Activated CD8-positive, alpha-beta memory T cell treated with anti-CD3 and anti-CD28 coated beads, Interleukin-2, amount 10 ng/mL, durations not matched to agents 7 days and 5 days (primary cell): ENCODE measurements at regions not wholly inside any gene's neighbourhood (a gene's known extent, or its start where the extent isn't known, plus 50 kb on each side); places are given as distances from the start of the nearest gene placed in this dataset.

ENCODE experiments used
- ATAC-seq: fragments of 150-1000 bp; cut with Tn5 transposase; one replicate; pipeline ENCODE4 v1.10.0; 2021; ENCODE audit warnings: moderate library complexity
- CTCF ChIA-PET: fragments of 350-600 bp; sonication (Branson Sonifier 250); formaldehyde crosslinking; loops from one replicate; lab custom pipeline; 2021; ENCODE audit warnings: antibody characterized with exemption; lab: Charles Lee
- DNase-seq: peaks from one replicate; pipeline ENCODE4 v3.0.0-alpha.2; 2020
- H3K27ac Mint-ChIP-seq: one replicate; pipeline ENCODE4 v1.8.0; 2021; ENCODE audit warnings: mild to moderate bottlenecking, mixed read lengths
- H3K27me3 Mint-ChIP-seq: one replicate; pipeline ENCODE4 v1.8.0; 2021; ENCODE audit warnings: mixed read lengths
- H3K36me3 Mint-ChIP-seq: one replicate; pipeline ENCODE4 v1.8.0; 2021; ENCODE audit warnings: mild to moderate bottlenecking, mixed read lengths
- H3K4me1 Mint-ChIP-seq: one replicate; pipeline ENCODE4 v1.8.0; 2021; ENCODE audit warnings: mixed read lengths
- H3K4me3 Mint-ChIP-seq: one replicate; pipeline ENCODE4 v1.8.0; 2021; ENCODE audit warnings: mild to moderate bottlenecking, moderate library complexity, mixed read lengths
- H3K9me3 Mint-ChIP-seq: one replicate; pipeline ENCODE4 v1.8.0; 2022; ENCODE audit warnings: low read depth, mixed read lengths

- H3K4me3 Mint-ChIP-seq: no peak overlapping the region
- no peaks in the 10 kb centered on the region for H3K36me3 Mint-ChIP-seq
- no peak for ATAC-seq
- H3K27me3 Mint-ChIP-seq: no peaks in the 10 kb centered on the region
- no peak for DNase-seq
- H3K27ac Mint-ChIP-seq: no peak overlapping the region
- H3K9me3 Mint-ChIP-seq: peaks cover 13% of the 10 kb centered on the region
- H3K4me1 Mint-ChIP-seq: no peaks in the 10 kb centered on the region
- CTCF ChIA-PET: no interaction called here
These were observed 417.3 kb downstream of the RASEF start for GRCh38 chr9:82645600-82645999.

- H3K9me3 Mint-ChIP-seq: peaks cover 11% of the 10 kb centered on the region
- H3K4me3 Mint-ChIP-seq: no peak overlapping the region
- CTCF ChIA-PET: no interaction called here
- H3K4me1 Mint-ChIP-seq: no peaks in the 10 kb centered on the region
- H3K36me3 Mint-ChIP-seq: no peaks in the 10 kb centered on the region
- ATAC-seq (no peak), DNase-seq (no peak)
- no peak overlapping the region for H3K27ac Mint-ChIP-seq
- H3K27me3 Mint-ChIP-seq: no peaks in the 10 kb centered on the region
These were observed 412.6 kb downstream of the RASEF start for GRCh38 chr9:82650368-82650767.

DNA sequence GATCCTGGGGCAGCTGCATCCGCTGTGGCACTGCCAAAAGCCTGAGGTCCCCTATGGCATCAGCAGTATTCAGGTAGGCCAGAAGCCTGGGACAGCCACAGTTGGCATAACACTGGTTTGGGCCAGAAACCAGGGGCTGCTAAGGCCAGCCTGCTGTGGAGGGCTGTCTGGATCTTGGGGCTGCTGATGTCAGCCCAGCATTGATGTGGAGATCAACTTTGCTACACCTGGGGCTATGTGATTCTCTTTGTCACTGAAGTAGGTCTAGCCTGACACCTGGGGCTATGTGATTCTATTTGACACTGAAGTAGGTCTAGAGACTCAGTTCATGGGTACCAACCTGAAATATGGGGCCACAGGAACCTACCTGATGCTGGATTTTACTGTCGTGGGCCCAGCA is 411.5 kb downstream of the RASEF start:
- Mint-ChIP-seq H3K36me3 (no peaks in the 10 kb centered on the region), H3K27me3 (no peaks in the 10 kb centered on the region), H3K9me3 (peaks cover 11% of the 10 kb centered on the region), H3K4me3 (no peak overlapping the region), H3K27ac (no peak overlapping the region), H3K4me1 (no peaks in the 10 kb centered on the region)
- ATAC-seq (no peak), DNase-seq (no peak)
- CTCF ChIA-PET: no interaction called here

DNA sequence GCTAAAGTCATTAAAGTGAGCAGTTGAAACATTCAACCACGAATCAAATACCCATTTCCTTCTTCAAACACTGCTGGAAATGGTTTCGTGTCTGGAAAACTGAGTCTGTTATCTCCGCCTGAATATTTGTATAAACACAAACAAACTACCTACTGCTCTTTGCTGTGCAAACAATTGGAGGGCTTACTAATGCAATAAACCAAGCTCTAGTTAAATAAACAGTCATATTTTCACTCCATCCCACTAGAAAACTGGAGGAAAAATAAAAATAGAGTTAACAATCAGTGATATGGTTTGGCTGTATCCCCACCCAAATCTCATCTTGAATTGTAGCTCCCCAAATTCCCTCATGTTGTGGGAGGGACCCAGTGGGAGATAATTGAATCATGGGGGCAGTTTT is 397.6 kb downstream of the RASEF start:
- H3K4me1 Mint-ChIP-seq: no peaks in the 10 kb centered on the region
- H3K27ac Mint-ChIP-seq: no peak overlapping the region
- H3K9me3 Mint-ChIP-seq: peaks cover 2% of the 10 kb centered on the region
- no peaks in the 10 kb centered on the region for H3K27me3 Mint-ChIP-seq
- ATAC-seq (no peak), DNase-seq (no peak)
- H3K4me3 Mint-ChIP-seq: no peak overlapping the region
- H3K36me3 Mint-ChIP-seq: no peaks in the 10 kb centered on the region
- CTCF ChIA-PET: no interaction called here

GRCh38 chr9:82668689-82669199 is 394.2 kb downstream of the RASEF start:
- DNase-seq (no peak), ATAC-seq (no peak)
- Mint-ChIP-seq H3K4me1 (no peaks in the 10 kb centered on the region), H3K9me3 (peaks cover 4% of the 10 kb centered on the region), H3K27ac (no peak overlapping the region), H3K36me3 (no peaks in the 10 kb centered on the region), H3K27me3 (no peaks in the 10 kb centered on the region), H3K4me3 (no peak overlapping the region)
- CTCF ChIA-PET: no interaction called here

GRCh38 chr9:82670000-82670399 is 392.9 kb downstream of the RASEF start:
- H3K27me3 Mint-ChIP-seq: no peaks in the 10 kb centered on the region

DNA sequence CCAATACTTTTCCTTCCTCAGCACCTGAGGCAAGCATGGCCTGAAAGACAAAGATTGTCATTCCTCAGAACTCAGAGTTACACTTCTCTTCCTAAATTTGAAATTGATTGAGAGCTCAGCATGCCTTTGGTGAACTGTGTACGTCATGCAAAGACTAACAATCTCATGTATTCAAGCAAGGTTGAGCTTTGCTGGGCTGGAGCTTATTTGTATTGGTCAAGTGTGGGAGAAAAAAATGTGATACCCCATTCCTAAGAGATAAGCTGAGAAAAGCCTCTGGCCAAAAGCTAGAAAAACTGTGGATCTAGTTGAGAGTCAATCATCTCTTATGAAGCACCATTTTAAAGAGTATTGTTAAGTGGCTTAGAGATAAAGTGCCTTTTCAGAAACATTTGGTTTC is 392.2 kb downstream of the RASEF start:
- H3K27me3 Mint-ChIP-seq: no peaks in the 10 kb centered on the region
- no peak for ATAC-seq
- DNase-seq: no peak
- H3K4me1 Mint-ChIP-seq: no peaks in the 10 kb centered on the region
- peaks cover 5% of the 10 kb centered on the region for H3K9me3 Mint-ChIP-seq
- H3K4me3 Mint-ChIP-seq: no peak overlapping the region
- CTCF ChIA-PET: no interaction called here
- no peaks in the 10 kb centered on the region for H3K36me3 Mint-ChIP-seq
- no peak overlapping the region for H3K27ac Mint-ChIP-seq

More at GRCh38 chr9:82670000-82670399, 392.9 kb downstream of the RASEF start:
- Mint-ChIP-seq H3K9me3 (peaks cover 4% of the 10 kb centered on the region), H3K4me1 (no peaks in the 10 kb centered on the region), H3K27ac (no peak overlapping the region), H3K4me3 (no peak overlapping the region), H3K36me3 (no peaks in the 10 kb centered on the region)
- CTCF ChIA-PET: no interaction called here
- DNase-seq (no peak), ATAC-seq (no peak)

DNA sequence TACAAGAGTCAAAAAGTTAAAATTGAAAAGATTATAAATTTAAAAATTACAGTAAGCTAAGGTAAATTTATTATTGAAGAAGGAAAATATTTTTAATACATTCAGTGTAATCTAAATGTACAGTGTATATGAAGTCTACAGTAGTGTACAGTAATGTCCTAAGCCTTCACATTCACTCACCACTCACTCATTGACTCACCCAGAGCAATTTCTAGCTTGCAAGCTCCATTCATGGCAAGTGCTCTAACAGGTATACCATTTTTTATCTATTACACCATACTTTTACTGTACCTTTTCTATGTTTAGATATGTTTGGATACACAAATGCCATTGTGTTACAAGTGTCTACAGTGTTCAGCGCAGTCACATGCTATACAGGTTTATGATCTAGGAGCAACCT is 389.7 kb downstream of the RASEF start:
- Mint-ChIP-seq H3K9me3 (peaks cover 5% of the 10 kb centered on the region), H3K27ac (no peak overlapping the region), H3K36me3 (no peaks in the 10 kb centered on the region), H3K4me1 (no peaks in the 10 kb centered on the region), H3K27me3 (no peaks in the 10 kb centered on the region), H3K4me3 (no peak overlapping the region)
- CTCF ChIA-PET: no interaction called here
- ATAC-seq: no peak
- no peak for DNase-seq

- CTCF ChIA-PET: no interaction called here
- Mint-ChIP-seq H3K4me3 (no peak overlapping the region), H3K4me1 (no peaks in the 10 kb centered on the region), H3K27me3 (no peaks in the 10 kb centered on the region), H3K9me3 (peaks cover 5% of the 10 kb centered on the region), H3K27ac (no peak overlapping the region), H3K36me3 (no peaks in the 10 kb centered on the region)
- DNase-seq (no peak), ATAC-seq (no peak)
These were observed 389.0 kb downstream of the RASEF start for GRCh38 chr9:82673919-82674318.

DNA sequence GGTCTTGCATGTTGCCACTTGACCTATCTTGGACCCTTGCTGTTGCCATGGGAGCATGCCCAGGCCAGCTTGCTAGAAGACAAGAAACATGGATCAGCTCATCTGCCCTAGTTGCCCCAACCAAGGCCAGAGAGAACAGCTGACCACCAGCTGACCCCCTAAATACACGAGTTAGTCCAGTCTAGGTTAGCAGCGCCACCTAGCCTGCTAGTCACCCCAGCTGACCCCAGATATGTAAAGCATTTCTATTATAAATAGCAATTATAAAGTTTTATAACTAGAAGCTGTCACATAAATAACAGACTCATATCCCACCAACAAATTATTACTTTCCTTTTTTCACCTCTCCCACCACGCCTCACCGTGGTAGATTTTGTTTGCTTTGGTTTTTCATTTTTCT is 387.8 kb downstream of the RASEF start:
- CTCF ChIA-PET: no interaction called here
- H3K36me3 Mint-ChIP-seq: no peaks in the 10 kb centered on the region
- H3K9me3 Mint-ChIP-seq: peaks cover 5% of the 10 kb centered on the region
- H3K27me3 Mint-ChIP-seq: no peaks in the 10 kb centered on the region
- ATAC-seq (no peak), DNase-seq (no peak)
- H3K27ac Mint-ChIP-seq: no peak overlapping the region
- H3K4me3 Mint-ChIP-seq: no peak overlapping the region
- no peaks in the 10 kb centered on the region for H3K4me1 Mint-ChIP-seq

- H3K36me3 Mint-ChIP-seq: no peaks in the 10 kb centered on the region
- ATAC-seq (no peak), DNase-seq (no peak)
- H3K4me3 Mint-ChIP-seq: no peak overlapping the region
- peaks cover 5% of the 10 kb centered on the region for H3K9me3 Mint-ChIP-seq
- H3K27ac Mint-ChIP-seq: no peak overlapping the region
- CTCF ChIA-PET: no interaction called here
- no peaks in the 10 kb centered on the region for H3K27me3 Mint-ChIP-seq
- no peaks in the 10 kb centered on the region for H3K4me1 Mint-ChIP-seq
These were observed 387.3 kb downstream of the RASEF start for GRCh38 chr9:82675605-82676004.

DNA sequence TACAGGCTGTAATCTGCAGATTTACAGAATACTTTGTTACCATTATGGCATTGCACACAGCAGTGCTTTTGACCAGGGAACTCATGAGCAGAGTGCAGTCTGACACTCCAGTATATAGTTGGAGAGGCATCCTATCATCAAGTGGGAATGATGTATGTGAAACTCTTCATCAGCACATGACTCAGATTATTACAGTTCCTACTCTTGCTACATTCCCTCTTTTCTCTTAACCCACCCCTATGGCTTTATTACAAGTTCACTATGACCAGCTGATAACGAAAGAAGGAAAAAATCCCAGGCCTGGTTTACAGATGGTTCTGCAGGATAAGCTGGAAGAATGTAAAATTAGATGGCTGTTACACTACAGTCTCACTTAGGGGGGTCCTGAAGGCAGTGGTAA is 385.9 kb downstream of the RASEF start:
- Mint-ChIP-seq H3K4me3 (no peak overlapping the region), H3K27me3 (no peaks in the 10 kb centered on the region), H3K36me3 (no peaks in the 10 kb centered on the region), H3K4me1 (no peaks in the 10 kb centered on the region), H3K9me3 (peaks cover 3% of the 10 kb centered on the region), H3K27ac (no peak overlapping the region)
- ATAC-seq: no peak
- DNase-seq: no peak
- CTCF ChIA-PET: no interaction called here

DNA sequence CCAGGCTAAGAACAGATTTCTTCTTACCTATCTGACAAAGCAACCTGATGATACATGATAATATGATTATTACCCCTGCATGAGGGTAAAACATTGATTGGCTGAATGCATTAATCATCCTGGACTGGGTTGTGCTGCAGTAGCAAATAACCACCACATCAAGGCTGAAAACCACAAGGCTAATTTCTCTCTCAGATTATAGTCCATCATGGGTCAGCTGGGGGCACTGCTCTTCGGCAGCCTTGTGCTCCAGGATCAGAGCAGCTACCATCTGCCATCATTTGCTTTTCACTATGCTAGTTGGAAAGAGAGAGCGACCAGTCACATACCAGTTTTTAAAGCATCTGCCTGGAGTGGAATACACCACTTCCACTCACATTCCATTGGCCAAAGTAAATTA is 383.5 kb downstream of the RASEF start:
- Mint-ChIP-seq H3K4me3 (no peak overlapping the region), H3K27ac (no peak overlapping the region), H3K9me3 (peaks cover 3% of the 10 kb centered on the region), H3K4me1 (no peaks in the 10 kb centered on the region), H3K36me3 (no peaks in the 10 kb centered on the region), H3K27me3 (no peaks in the 10 kb centered on the region)
- no peak for ATAC-seq
- no peak for DNase-seq
- CTCF ChIA-PET: no interaction called here

DNA sequence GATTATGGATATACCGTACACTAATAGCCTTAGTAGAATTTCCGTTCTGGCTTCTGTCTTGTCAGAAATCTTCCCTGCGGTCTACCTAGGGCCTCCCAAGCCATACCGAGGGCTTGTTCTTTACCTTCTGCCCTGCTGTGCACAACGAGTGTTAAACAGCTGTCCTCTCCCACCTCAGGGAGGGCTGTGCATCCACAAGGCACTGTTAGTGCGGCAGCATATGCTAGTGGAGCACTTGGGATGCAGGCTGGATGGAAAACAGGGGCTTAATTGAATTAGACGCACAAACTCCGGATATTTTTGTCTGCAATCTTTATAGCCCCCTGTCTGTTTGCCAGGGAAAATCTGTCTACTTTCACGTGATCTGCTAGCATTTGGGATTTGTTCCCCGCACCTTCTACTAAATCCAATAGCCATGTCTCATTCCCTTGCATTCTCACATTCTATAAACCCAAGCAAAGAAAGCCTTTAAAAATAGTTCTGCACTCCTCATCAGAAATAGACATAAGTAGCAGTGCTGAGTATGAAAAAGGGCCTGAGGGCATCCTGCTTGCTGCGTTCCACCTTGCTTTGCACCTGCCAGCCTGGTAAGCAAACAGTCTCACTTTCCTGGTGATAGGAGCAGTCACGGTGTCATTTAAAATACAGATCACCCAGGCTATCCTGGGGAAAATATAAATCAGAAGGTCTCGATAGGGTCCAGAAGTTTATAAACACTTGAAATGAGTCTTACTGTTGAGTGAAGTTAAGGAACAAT is 382.6 kb downstream of the RASEF start:
- ATAC-seq (no peak), DNase-seq (no peak)
- Mint-ChIP-seq H3K4me1 (no peaks in the 10 kb centered on the region), H3K27me3 (no peaks in the 10 kb centered on the region), H3K9me3 (peaks cover 3% of the 10 kb centered on the region), H3K4me3 (no peak overlapping the region), H3K27ac (no peak overlapping the region), H3K36me3 (no peaks in the 10 kb centered on the region)
- CTCF ChIA-PET: no interaction called here
